HEK293 (cell line): ENCODE measurements at regions not wholly inside any gene's neighbourhood (a gene's known extent, or its start where the extent isn't known, plus 50 kb on each side); places are given as distances from the start of the nearest gene placed in this dataset.

Source experiments
- CTCF ChIP-seq: fragments of 450-650 bp; formaldehyde crosslinking; IDR thresholded peaks from 2 replicates; pipeline ENCODE4 v1.5.1; 2016; ENCODE audit warnings: missing biosample characterization, missing genetic modification characterization
- ZNF274 ChIP-seq, 2 experiments: fragments of 200-500 bp in 1 of 2; fragments of 450-650 bp in 1 of 2; sonication (Bioruptor generic) in 1 of 2; formaldehyde crosslinking in 1 of 2; IDR thresholded peaks; 2 replicates each; pipeline versions ENCODE4 v1.5.1 to v1.6.1; 2014 to 2016; ENCODE audit warnings: borderline replicate concordance in 1 of 2, inconsistent platforms in 1 of 2, low read length in 1 of 2, missing biosample characterization in 1 of 2, missing genetic modification characterization in 1 of 2
- ZNF404 ChIP-seq: fragments of 450-650 bp; formaldehyde crosslinking; IDR thresholded peaks from 2 replicates; pipeline ENCODE4 v1.5.1; 2017; ENCODE audit warnings: missing biosample characterization, missing genetic modification characterization
- ZNF747 ChIP-seq: fragments of 450-650 bp; formaldehyde crosslinking; IDR thresholded peaks from 2 replicates; pipeline ENCODE4 v1.5.1; 2016; ENCODE audit warnings: missing biosample characterization, missing genetic modification characterization
- ZNF777 ChIP-seq: fragments of 450-650 bp; formaldehyde crosslinking; IDR thresholded peaks from 2 replicates; pipeline ENCODE4 v1.5.1; 2017; ENCODE audit warnings: missing biosample characterization, missing genetic modification characterization, borderline replicate concordance
- TF ChIP-seq, protein P1 (sequence below): fragments of 450-650 bp; formaldehyde crosslinking; IDR thresholded peaks from 2 replicates; pipeline ENCODE4 v1.5.1; 2017; ENCODE audit warnings: missing biosample characterization, missing genetic modification characterization
- TF ChIP-seq, protein P2 (sequence below): fragments of 450-650 bp; formaldehyde crosslinking; IDR thresholded peaks from 2 replicates; pipeline ENCODE4 v1.5.1; 2016; ENCODE audit warnings: missing biosample characterization, missing genetic modification characterization, low read depth

DNA sequence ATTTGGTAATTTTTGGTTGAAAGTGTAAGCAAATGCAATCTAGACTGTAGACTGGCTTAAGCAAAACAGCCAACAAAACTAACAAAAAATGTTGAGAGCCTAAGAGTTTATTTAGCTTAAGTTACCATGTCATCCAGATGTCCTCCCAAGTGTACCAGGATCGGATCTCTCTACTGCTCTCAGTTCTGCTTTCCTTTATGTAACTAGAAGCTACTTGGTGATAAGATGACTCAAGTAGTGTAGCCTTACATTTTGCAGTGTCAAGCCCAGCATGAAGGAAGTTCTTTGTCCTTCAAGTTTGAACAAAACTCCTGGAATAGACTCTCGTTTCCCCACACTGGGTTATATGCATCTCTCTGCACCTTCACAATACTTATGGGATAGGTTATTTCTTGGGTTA lies 1500.0 kb downstream of the STIM2 start:
- TF ChIP-seq, protein P1, sequence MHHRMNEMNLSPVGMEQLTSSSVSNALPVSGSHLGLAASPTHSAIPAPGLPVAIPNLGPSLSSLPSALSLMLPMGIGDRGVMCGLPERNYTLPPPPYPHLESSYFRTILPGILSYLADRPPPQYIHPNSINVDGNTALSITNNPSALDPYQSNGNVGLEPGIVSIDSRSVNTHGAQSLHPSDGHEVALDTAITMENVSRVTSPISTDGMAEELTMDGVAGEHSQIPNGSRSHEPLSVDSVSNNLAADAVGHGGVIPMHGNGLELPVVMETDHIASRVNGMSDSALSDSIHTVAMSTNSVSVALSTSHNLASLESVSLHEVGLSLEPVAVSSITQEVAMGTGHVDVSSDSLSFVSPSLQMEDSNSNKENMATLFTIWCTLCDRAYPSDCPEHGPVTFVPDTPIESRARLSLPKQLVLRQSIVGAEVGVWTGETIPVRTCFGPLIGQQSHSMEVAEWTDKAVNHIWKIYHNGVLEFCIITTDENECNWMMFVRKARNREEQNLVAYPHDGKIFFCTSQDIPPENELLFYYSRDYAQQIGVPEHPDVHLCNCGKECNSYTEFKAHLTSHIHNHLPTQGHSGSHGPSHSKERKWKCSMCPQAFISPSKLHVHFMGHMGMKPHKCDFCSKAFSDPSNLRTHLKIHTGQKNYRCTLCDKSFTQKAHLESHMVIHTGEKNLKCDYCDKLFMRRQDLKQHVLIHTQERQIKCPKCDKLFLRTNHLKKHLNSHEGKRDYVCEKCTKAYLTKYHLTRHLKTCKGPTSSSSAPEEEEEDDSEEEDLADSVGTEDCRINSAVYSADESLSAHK (tag by site-specific recombination) = no peak
- no peak for TF ChIP-seq CTCF (tag by site-specific recombination)
- no peak for TF ChIP-seq ZNF274 (IDR thresholded peaks at IDR 0.05; ENCODE audit: low read length)
- TF ChIP-seq ZNF274 (tag by site-specific recombination; IDR thresholded peaks at IDR 0.05; ENCODE audit: borderline replicate concordance) = no peak
- TF ChIP-seq ZNF777 = no peak
- no peak for TF ChIP-seq ZNF404 (tag by site-specific recombination)
- TF ChIP-seq, protein P2, sequence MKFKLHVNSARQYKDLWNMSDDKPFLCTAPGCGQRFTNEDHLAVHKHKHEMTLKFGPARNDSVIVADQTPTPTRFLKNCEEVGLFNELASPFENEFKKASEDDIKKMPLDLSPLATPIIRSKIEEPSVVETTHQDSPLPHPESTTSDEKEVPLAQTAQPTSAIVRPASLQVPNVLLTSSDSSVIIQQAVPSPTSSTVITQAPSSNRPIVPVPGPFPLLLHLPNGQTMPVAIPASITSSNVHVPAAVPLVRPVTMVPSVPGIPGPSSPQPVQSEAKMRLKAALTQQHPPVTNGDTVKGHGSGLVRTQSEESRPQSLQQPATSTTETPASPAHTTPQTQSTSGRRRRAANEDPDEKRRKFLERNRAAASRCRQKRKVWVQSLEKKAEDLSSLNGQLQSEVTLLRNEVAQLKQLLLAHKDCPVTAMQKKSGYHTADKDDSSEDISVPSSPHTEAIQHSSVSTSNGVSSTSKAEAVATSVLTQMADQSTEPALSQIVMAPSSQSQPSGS (tag by site-specific recombination) = no peak
- no peak for TF ChIP-seq ZNF747 (tag by site-specific recombination)
